LHCN-M2 (cell line): ENCODE measurements at regions not wholly inside any gene's neighbourhood (a gene's known extent, or its start where the extent isn't known, plus 50 kb on each side); places are given as distances from the start of the nearest gene placed in this dataset.
"Not testable (repeated sequence)": the region's sequence is repeated elsewhere in the genome, so short reads cannot be mapped to it uniquely, and the experiment has no call there.

ENCODE experiments used
- DNase-seq: peaks from one replicate; pipeline ENCODE4 v3.0.0-alpha.2; 2012; ENCODE audit warnings: low read depth

DNA sequence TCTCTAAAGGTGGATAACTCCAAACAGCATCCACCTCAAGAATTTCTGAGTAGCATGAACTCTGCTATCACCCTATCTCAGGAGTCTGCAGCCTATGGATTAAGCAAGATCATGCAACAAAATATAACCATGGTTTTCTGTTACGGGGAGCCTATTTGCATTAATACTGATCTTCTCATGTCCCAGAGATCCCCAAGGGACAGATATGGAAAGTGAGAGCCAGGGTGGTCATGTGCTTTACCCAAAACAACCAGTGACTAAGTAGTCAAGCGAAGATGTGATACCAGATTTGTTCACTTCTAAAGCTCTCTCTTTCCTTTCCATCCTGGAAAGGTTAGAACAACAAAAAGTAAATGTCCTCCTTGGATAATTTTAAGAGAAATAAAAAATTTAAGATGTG lies 125.1 kb downstream of the PRRX1 start:
- no peak for DNase-seq

DNA sequence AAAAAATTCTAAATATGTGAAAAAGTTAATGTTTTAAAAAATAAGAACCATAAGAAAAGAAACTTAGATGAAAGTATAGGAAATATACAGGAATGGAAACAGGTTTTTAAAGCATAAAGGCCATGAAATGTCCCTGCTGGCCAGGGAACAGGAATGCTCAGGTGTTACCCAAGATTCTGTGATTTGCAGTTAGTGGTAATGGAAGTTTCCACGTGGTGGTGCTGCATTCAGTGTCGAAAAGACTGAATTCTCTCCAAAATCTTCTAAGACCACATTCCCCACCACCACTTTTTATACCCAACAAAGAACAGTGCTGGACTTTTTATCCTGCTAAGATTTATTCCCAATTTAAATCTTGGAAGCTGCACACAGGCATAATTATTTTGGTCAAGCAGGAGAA lies 126.2 kb downstream of the PRRX1 start:
- DNase-seq: no peak

DNA sequence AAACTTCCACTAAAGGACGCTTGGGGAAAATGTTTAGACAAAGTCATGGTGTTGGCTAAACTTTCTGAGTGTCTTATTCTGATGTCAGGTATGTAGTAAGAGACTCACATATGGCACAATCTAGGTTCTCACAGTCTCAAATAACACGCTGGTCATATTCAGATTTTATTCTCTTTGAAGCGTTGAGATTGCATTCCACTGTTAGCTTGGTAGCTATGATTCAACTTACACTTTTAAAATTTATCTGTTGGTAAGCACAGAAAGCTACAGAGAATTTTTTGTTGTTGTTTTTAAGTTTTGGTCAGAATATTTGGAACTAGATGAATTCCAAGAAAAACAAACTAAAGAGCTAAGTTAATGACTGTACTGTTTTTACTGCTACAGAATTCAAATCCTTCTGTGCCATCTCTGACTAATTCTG lies 126.7 kb downstream of the PRRX1 start:
- DNase-seq: peak; percentile 66

DNA sequence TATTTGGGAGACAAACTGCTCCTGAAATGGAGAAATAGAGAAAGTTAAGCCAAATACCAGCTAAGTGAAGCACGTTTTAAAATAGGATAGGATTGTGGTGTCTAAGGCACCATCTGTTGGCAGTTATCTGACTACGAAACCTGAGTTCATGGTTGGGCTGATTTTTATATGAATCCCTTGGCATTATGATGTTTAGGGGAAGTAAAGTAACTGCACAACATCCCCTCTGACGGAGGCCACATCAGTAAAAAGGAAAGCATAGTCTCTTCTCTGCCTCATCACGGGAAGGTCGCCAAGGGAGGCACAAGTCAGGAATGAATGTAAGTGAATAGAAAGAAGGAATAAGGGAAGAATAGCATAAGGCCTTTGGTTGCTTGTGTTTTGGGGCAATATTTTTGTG lies 128.0 kb downstream of the PRRX1 start:
- no peak for DNase-seq

DNA sequence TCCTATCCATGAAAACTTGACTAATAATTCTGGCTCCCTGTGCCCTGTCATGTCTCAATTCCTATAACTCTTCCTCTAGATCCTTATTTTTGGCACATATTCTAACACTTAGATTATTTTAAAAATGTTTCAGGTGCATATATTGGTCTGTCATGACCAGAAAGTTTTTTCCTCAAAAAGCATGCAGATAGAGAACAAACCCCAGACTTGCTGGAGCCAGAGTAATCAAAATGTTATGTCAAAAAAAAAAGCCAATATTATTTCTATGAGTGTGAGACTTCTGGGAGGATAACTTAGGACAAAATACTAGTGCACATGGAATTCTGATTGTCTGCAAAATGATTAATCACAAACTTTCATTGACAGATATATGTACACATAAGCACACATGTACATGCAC lies 135.1 kb upstream of the MROH9 start:
- DNase-seq: no peak

DNA sequence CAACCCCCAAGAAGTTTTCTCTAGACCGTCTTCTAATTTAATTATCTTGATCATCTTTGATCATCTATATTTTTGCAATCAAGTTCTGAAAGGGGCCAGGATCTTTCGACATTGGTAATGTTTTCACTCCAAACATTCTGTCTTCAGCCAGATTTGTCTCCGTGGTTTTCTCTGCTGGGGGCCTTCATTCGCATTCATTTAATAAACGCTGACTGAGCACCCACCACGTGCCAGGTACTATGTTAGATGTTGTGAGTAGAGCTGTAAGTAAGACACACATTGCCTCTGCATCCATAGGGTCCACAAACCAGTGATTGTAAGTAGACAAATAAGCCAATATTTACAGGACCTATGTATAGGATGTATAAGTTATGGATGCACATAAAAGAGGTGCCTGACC lies 134.5 kb upstream of the MROH9 start:
- DNase-seq: no peak

DNA sequence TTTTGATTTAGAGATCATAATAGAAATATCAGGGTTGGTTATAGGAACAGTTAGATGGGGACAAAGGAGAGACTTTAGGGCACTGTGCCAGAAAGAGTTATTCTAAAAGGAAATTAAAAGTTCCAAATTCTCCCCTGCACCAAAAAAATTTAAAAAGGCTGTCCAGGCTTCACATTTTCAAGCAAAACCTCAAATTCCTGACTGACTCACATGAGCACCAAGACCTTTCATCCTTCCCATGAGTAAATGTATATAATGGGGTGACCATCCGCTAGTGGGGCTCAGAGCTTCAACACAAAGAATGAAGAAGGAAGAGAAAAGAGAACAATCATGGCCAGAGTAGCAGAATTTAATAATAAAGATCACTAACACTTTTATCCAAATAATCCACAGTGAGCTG lies 131.6 kb upstream of the MROH9 start:
- DNase-seq: no peak

DNA sequence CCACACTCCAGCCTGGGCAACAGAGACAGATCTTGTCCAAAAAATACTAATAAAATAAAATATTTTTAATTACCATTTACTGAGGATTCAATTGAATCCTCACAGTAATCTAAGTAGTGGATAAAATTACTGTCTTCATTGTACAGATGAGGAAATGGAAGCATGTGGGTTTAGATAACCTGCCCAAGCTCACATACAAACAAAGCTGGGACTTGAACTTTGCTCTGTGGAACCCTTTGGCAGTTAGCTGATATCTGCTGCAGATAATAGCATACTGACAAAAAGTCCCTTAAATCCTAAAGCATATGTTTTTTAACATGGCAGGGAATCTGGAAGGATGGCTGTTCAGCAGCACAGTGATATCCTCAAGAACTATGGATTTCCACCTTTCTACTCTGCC lies 130.9 kb upstream of the MROH9 start:
- DNase-seq: no peak

DNA sequence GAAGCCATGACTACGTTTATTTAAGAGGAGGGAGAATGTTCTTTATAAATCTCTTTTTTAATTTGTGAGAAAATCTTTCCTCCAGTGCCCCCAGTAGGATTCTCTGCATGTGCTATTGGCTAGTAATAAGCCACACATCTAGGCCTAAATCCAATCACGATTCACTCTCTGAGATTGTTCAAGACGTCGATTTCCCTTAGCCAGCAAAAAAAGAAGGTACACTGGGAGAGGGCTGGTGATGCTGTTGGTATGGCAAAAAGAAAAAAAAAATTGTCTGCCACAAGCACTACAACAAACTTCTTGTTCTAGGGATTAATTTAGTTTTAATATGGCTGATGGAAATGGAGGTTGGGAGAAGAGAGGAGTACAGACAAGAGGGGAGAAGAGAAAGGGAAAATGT lies 130.5 kb upstream of the MROH9 start:
- no peak for DNase-seq

DNA sequence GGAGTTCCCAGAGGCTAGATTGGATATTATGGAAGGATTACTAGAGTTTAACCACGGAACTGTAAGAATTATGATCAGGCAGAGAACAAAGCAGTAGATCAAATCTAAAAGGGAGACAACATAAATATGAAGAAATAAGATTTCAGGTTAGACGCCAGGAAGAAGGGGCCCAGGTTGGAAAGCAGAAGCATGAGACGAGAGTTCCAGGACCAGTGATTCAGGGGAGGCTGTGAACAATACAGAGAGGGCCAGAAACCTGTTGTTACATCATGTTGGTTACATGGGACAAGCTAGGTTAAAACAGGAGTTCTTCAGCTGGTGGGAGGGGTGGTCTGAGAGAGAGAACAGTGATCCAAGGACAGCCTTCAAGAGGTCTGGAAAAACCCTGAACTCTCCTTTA lies 128.4 kb upstream of the MROH9 start:
- no peak for DNase-seq

DNA sequence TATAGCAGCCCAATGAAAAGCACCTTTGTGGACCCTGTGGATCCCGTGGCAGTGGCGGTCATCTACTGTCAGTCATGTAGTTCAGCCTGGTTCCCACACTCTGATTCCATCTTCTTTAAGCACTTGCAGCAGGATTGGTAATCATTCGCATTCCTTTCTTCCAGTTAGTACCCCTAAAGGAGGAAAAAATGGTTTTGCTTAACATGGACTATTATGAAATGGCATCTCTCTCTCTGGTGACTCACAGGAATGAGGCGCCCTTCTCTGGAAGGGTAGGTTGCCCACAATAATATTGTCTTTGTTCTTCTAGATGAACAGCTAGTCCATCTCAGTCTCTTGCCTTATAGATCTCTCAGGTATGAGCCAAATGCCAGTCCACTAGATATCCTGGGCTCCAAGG lies 127.9 kb upstream of the MROH9 start:
- peak; percentile 80 for DNase-seq

DNA sequence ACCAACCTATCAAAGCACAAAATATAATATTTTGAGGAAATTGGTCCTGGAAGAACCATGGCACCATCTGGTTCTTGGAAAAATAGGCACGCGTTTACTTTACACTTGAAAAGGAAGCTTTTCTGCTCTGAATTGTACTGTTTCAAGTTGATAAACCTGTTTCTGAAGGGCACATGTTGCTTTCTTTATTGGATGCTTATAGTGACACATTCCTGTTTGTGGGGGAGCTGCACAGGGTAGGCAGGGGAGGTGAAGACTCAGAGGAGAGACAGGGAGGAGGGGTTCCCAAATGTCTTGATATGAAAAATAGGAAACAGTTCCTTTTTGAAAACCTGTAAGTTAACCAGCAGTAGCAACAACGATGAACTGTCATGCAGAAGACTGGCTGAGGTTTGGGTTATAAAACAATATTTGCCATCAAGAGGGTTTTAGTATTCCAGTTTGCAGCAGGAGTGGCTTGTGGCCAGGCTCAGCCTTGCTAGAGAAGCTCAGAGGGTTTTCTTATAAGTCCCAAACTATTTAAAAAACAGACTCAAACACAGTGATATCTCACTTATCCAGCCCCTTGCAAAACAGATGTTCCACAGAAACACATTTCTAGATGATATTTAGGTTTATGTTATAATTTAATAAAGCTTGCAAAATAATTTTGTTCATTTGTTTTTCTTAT lies 127.0 kb upstream of the MROH9 start:
- no peak for DNase-seq

DNA sequence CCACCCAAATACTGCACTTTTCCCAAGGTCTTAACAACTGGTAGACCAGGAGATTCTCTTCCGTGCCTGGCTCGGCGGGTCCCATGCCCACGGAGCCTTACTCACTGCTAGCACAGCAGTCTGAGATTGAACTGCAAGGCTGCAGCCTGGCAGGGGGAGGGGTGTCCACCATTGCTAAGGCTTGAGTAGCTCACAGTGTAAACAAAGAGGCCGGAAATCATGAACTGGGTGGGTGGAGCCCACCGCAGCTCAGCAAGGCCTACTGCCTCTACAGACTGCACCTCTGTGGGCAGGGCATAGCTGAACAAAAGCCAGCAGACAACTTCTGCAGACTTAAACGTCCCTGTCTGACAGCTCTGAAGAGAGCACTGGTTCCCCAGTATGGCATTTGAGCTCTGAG lies 124.3 kb upstream of the MROH9 start:
- not testable (repeated sequence) for DNase-seq

DNA sequence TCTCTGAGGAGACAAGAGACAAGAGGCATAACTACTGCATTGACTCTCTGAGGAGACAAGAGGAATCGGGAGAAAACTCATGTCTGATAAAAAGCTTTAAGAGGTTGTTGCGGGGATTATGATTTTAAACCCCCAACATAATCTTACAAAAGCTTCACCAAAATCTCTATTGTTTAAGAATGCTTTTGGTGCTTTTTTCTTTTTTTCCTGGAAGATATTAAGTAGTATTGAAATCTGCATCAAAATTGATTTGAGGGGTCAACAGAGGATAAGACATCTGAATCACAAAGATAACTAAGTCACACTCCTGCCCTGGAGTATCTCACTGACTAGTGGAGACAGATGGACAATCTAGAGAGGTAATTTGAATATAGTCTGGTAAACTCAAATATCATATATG lies 115.6 kb upstream of the MROH9 start:
- no peak for DNase-seq

DNA sequence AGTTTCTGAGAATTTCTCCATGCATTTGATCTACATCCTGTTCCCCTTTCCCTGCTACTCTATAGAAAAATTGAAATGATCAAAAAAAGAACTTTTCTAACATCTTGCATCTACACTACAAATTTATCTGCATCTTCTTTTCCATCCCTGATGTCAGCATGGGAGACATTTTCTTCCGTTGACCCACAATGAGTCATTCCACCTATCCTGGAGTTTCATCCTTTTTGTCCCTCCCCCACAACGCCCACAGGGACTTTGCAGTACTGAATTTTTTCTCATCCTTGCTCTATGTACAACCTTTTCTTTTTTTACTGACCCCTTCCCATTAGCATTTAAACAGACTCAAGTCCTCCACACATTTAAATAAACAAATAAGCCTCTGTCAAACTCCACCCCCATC lies 112.2 kb upstream of the MROH9 start:
- DNase-seq: peak; percentile 29

DNA sequence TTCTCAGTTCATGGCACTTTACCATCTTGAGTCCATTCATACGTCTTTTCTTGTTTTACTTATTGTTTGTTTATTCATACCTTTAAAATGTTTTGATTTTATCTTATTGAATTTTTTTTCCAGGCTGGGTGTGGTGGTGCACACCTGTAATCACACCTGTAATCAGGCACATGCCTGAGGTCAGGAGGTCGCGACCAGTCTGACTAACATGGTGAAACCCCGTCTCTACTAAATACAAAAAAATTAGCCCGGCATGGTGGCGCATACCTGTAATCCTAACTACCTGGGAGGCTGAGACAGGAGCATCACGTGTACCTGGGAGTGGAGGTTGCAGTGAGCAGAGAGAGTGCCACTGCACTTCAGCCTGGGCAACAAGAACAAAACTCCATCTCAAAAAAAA lies 104.1 kb upstream of the MROH9 start:
- DNase-seq: no peak

DNA sequence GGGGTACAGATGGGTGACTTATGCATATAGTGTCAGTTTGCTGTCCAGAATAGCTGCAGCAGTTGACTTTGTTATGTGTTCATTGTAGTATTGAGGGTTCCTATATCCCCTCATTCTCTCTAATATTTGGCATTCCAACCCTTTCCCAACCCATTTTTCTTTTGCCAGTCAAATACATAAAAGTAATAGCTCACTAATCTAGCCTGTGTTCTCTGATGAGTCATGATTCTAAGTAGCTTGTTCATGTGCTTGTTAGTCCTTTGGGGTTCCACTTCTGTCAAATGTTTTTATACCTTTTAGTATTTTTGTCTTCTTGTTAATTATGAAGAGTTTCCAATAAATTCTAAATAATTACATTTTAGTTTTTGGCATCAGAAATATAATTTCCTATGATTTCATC lies 99.2 kb upstream of the MROH9 start:
- DNase-seq: peak; percentile 27

DNA sequence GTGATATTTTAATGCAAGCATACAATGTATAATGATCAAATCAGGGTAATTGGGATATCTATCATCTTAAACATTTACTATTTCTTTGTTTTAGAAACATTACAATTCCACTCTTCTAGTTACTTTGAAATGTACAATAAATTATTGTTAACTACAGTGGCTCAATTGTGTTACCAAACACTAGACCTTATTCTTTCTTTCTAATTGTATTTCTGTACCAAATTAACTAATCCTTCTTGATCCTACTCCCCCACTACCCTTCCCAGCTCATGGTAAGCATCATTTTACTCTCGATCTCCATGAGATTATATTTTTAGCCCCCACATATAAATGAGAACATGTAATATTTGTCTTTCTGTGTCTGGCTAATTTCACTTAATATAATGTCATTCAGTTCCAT lies 95.0 kb upstream of the MROH9 start:
- DNase-seq: no peak

DNA sequence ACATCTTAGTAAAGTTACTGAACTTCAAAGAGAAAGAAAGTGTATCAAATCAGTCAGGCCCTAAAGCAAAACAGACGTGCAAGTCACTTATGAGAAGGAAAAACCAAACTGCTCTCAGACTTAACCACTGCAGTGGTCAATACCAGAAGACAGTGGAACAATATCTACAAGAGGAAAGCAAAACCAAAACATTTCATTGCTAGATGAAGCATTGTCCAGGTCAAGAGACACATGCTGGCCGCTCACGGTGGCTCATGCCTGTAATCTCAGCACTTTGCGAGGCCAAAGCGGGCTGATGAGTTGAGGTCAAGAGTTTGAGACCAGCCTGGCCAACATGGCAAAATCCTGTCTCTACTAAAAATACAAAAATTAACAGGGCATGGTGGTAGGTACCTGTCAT lies 82.0 kb upstream of the MROH9 start:
- no peak for DNase-seq

DNA sequence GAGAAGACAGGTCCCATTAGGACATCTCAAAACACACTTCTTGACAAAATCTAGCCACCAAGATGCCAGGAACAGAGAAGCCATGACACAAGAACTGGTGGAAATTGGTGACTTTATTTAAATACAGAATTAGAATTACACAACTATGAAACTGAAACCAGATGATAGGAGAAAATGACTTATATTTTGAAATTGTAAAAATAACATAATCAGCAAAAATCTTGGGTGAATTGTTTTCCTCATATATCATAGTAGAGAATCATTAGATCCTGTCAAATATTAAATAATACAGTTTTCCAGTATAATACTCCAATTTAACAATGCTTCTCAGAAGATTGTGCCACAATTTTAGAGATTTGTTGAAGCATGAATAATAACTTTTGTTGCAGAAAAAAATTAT lies 81.5 kb upstream of the MROH9 start:
- no peak for DNase-seq

DNA sequence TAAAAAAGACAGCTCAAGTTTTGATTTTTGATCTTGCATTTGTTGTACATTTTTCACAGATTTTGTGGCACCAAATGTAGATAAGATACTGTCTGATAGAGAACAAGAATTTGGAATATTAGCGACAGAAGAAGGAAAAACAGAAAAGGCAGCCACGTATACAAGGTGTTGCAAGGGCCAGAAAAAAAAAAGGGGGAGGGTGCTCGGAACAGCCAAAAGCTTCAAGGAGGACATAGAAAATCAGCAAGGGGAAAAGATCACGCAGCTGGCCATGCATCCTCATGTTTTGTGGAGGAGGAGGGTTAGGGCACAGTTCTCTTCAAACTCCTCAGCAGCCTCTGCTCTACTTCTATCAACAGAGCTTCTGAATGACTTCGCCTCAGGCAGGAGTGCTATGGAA lies 80.7 kb upstream of the MROH9 start:
- DNase-seq: no peak

DNA sequence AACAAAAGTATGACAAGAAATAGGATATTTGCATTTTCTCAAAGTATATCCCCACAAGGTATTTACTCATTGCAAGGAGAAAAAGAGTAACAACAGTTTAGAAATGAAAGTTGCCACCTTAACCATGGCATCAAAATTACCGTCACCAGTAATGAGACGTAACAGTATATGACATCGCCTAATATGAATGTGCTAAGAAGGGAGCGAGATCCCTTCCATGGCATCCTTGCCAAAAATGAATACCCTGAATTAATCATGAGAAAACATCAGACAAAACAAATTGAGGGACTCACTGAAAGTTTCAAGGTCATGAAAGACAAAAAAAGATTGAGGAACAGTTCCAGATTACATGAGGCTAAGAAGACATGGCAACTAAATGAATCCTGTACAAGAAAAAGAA lies 78.9 kb upstream of the MROH9 start:
- no peak for DNase-seq

DNA sequence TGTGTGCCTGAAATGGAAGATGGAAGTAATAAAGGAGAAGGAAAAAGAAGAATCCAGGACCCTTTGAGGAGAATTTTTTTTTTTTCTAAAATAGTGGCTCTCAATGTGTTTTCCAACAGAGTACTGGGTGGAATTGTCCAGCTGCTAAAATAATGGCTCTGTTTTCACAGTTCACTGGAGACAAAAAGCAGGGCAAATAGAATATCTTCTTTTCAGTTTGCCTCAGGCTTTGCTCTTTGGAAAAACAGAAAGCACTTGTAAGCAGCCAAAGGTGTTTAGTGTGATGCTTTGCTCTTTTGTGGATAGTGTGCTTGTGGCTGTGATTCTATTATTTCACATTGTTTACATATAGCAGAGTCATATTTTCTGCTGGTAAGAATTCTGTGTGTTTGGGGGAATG lies 77.4 kb upstream of the MROH9 start:
- DNase-seq: no peak

DNA sequence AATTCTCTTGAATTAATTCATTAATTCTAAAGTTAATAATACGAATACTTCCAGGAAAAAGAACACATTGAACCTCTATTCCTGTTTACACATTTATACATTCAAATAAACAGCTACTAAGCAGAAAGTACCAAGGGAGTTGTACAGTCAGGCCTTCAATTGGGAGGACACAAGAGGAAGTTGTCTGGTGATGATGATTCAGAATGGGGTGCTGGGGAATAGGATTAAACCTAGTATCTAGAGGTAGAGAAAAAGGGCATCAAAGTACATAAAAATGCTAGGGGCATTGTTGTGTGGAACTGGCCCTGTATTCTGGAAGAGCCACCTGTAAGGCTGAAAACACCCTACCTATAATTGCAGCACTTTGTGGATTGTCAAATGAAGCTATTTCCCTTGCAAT lies 71.7 kb upstream of the MROH9 start:
- no peak for DNase-seq
